GM12878 (cell line): ENCODE measurements at regions not wholly inside any gene's neighbourhood (a gene's known extent, or its start where the extent isn't known, plus 50 kb on each side); places are given as distances from the start of the nearest gene placed in this dataset.

Experiments
- ATAC-seq: fragments of 200-7000 bp; cut with Tn5 transposase; 3 replicates; pipeline ENCODE4 v1.9.1; 2020; ENCODE audit warnings: mild to moderate bottlenecking, moderate library complexity
- BruUV-seq: library from RNA; stranded (reverse); fragments of 400-500 nt; replicated peaks from 2 replicates; lab custom pipeline; 2021; lab: Mats Ljungman, UMichigan
- CTCF ChIA-PET: fragments of 300-600 bp; sonication (Branson Sonifier 250); formaldehyde crosslinking; extraction: SDS; loops from one replicate; lab custom pipeline; 2021; ENCODE audit warnings: inconsistent platforms; lab: Yijun Ruan, JAX
- POLR2A ChIA-PET: fragments of 350-600 bp; formaldehyde crosslinking; extraction: SDS; loops from one replicate; lab custom pipeline; 2021; ENCODE audit warnings: inconsistent platforms; lab: Charles Lee
- RAD21 ChIA-PET: fragments of 300-600 bp; sonication (Branson Sonifier 250); formaldehyde crosslinking; loops from one replicate; lab custom pipeline; 2023; ENCODE audit warnings: antibody characterized with exemption; ENCODE audit not compliant: unreplicated experiment; lab: Charles Lee
- SMC1A ChIA-PET: fragments of 300-600 bp; sonication (Branson Sonifier 250); formaldehyde crosslinking; loops from one replicate; lab custom pipeline; 2023; ENCODE audit not compliant: unreplicated experiment, uncharacterized antibody; lab: Charles Lee
- DNase-seq: peaks from one replicate; pipeline ENCODE4 v3.0.0-alpha.2; 2011; ENCODE audit warnings: low read depth, low spot score
- FAIRE-seq: peaks from 3 replicates; lab custom pipeline; 2011; peaks lifted over from hg19 to GRCh38; lab: Jason Lieb, UNC
- H2AFZ ChIP-seq: 2 replicates; pipeline ENCODE4 v1.6.0; 2011; ENCODE audit warnings: low read depth, low read length, control low read depth; ENCODE audit not compliant: control insufficient read depth
- H3K27ac ChIP-seq: 2 replicates; pipeline ENCODE4 v1.5.1; 2011; ENCODE audit warnings: control low read depth; ENCODE audit not compliant: control insufficient read depth, insufficient read depth
- H3K27me3 ChIP-seq, 2 experiments: replicated peaks in 1 of 2; 2 replicates each; pipeline versions ENCODE4 v1.6.0 to v1.6.1; 2011; ENCODE audit warnings: low read length in 1 of 2; ENCODE audit not compliant: control insufficient read depth in 2 of 2, insufficient read depth in 2 of 2
- H3K36me3 ChIP-seq, 2 experiments: 2 replicates each; pipeline ENCODE4 v1.5.1; 2011; ENCODE audit warnings: low read length in 1 of 2; ENCODE audit not compliant: control insufficient read depth in 2 of 2, insufficient read depth in 2 of 2
- H3K4me1 ChIP-seq: 2 replicates; pipeline ENCODE4 v1.6.1; 2011; ENCODE audit warnings: mild to moderate bottlenecking, low read length, moderate library complexity, mixed read lengths; ENCODE audit not compliant: control insufficient read depth, insufficient read depth
- H3K4me2 ChIP-seq: 2 replicates; pipeline ENCODE4 v1.6.0; 2011; ENCODE audit warnings: control low read depth; ENCODE audit not compliant: control insufficient read depth, insufficient read depth
- H3K4me3 ChIP-seq: fragments of 200-600 bp; sonication (generic); 2 replicates; pipeline ENCODE4 v1.5.1; 2016
- H3K79me2 ChIP-seq: 2 replicates; pipeline ENCODE4 v1.6.0; 2011; ENCODE audit warnings: low read length; ENCODE audit not compliant: control insufficient read depth, insufficient read depth
- H3K9ac ChIP-seq: 2 replicates; pipeline ENCODE4 v1.8.0; 2011; ENCODE audit warnings: low read length, control low read depth, mixed read lengths; ENCODE audit not compliant: control insufficient read depth, insufficient read depth
- H3K9me3 ChIP-seq: replicated peaks from 3 replicates; pipeline ENCODE4 v1.5.1; 2011; ENCODE audit warnings: mild to moderate bottlenecking, low read length; ENCODE audit not compliant: control insufficient read depth, insufficient read depth
- H4K20me1 ChIP-seq: 2 replicates; pipeline ENCODE4 v1.6.0; 2011; ENCODE audit not compliant: control insufficient read depth, insufficient read depth
- EED ChIP-seq: sonication (generic); IDR thresholded peaks from 2 replicates; pipeline ENCODE4 v1.6.1; 2016; ENCODE audit warnings: antibody characterized with exemption, low read depth
- NFXL1 ChIP-seq: fragments of 450-650 bp; IDR thresholded peaks from 2 replicates; pipeline ENCODE4 v1.6.1; 2017; ENCODE audit warnings: antibody characterized with exemption, mild to moderate bottlenecking, borderline replicate concordance
- RCOR1 ChIP-seq: conservative IDR thresholded peaks from 2 replicates; pipeline ENCODE4 v1.6.1; 2012; ENCODE audit warnings: low read depth, low read length, improper control_type of control experiment
- RUNX3 ChIP-seq: IDR thresholded peaks from 2 replicates; pipeline ENCODE4 v1.6.1; 2012; ENCODE audit warnings: low read length, inconsistent platforms
- SRF ChIP-seq, 2 experiments: IDR thresholded peaks; 2 replicates each; pipeline ENCODE4 v1.6.1; 2011; ENCODE audit warnings: low read depth in 2 of 2, low read length in 2 of 2, mild to moderate bottlenecking in 1 of 2, moderate library complexity in 1 of 2
- STAT1 ChIP-seq: fragments of 450-650 bp; conservative IDR thresholded peaks from 2 replicates; pipeline ENCODE4 v1.6.1; 2014; ENCODE audit warnings: antibody characterized with exemption, mild to moderate bottlenecking
- TBL1XR1 ChIP-seq: IDR thresholded peaks from 2 replicates; pipeline ENCODE4 v1.6.1; 2012; ENCODE audit warnings: low read depth, low read length, improper control_type of control experiment
- TCF12 ChIP-seq: IDR thresholded peaks from 2 replicates; pipeline ENCODE4 v1.6.1; 2011; ENCODE audit warnings: low read depth, mild to moderate bottlenecking, low read length
- ZBED1 ChIP-seq: IDR thresholded peaks from 2 replicates; pipeline ENCODE4 v1.6.1; 2016; ENCODE audit warnings: borderline replicate concordance
- ZNF217 ChIP-seq: fragments of 450-650 bp; IDR thresholded peaks from 2 replicates; pipeline ENCODE4 v1.6.1; 2017; ENCODE audit warnings: antibody characterized with exemption, mild to moderate bottlenecking
- WGBS: methylation state at CpG from one replicate; pipeline ENCODE4 v1.1.6; 2016; ENCODE audit warnings: low lambda C conversion rate; ENCODE audit not compliant: insufficient replicate concordance, insufficient coverage; ENCODE audit errors: missing lambda C conversion rate; 5-methylcytosine and 5-hydroxymethylcytosine counted together
- in situ Hi-C: fragments of 300-500 bp; cut with MboI; formaldehyde crosslinking; loops from 9 replicates; pipeline ENCODE4 v1.14.3; 2018; ENCODE audit warnings: mixed read lengths
- intact Hi-C: fragments of 100-400 bp; cut with micrococcal nuclease; formaldehyde crosslinking; loops from one replicate; pipeline ENCODE4 v1.14.2; 2022; ENCODE audit not compliant: unreplicated experiment
- TF ChIP-seq, protein P1 (sequence below): fragments of 450-650 bp; IDR thresholded peaks from 2 replicates; pipeline ENCODE4 v1.6.1; 2017; ENCODE audit warnings: borderline replicate concordance
- TF ChIP-seq, protein P2 (sequence below): fragments of 450-650 bp; IDR thresholded peaks from 2 replicates; pipeline ENCODE4 v1.6.1; 2018; ENCODE audit warnings: borderline replicate concordance, mild to moderate bottlenecking; ENCODE audit not compliant: partially characterized antibody

DNA sequence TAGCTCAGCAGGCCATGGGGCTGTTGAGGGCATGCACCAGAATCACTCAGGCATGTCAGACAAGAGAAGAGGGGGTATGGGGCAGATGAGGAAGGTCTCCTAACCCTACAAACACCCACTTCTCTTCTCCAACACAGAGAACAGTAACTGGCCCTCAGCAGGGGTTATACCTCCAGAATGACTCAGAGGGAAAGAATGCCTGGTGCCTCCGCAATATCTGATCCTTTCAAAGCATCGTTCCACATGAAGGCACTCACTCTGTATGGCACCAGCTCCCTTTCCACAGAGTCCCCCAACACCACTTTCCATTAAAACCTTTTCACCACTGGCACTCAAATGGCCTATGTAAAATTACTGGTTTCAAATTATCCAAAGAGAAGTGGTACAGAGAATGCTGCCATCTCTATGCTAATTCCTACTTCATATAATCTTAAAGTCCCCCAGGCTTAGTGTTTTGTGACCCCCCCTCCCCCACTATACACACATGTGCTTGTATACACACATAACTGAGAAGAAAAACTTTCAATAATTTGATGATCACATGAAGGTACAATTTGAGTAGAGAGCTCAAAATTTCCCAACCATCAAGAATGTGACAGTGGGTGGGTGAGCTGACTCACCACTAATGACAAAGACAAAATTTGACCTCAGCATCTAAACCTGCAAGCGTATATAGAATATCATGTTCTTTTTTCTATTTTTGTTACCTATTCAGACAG is 91.5 kb downstream of the SIPA1L2 start:
- intact Hi-C loops = no loop called here
- Histone ChIP-seq H4K20me1 (no peaks in the 10 kb centered on the region), H3K27me3 (no peaks in the 10 kb centered on the region; a peak in 2 of 4 replicates), H3K36me3 (no peaks in the 10 kb centered on the region), H3K4me3 (no peak overlapping the region), H3K27ac (no peak overlapping the region), H3K79me2 (no peaks in the 10 kb centered on the region), H3K4me1 (no peaks in the 10 kb centered on the region)
- ChIA-PET POLR2A (no interaction called here), SMC1A (no interaction called here), RAD21 (no interaction called here)
- FAIRE-seq (no peak), DNase-seq (no peak), ATAC-seq (no peak; the same call in 2 of the 3 replicates)
- no peak for TF ChIP-seq TBL1XR1
- no peak for TF ChIP-seq EED
- TF ChIP-seq RUNX3 = no peak
- TF ChIP-seq STAT1 = no peak
- TF ChIP-seq, all 136 proteins: peak for 0
- CTCF ChIA-PET = no interaction called here
- no peak overlapping the region for H3K4me2 ChIP-seq
- WGBS = 6% methylated on average over 3 of the region's 3 CpGs
- no peaks in the 10 kb centered on the region for H3K9me3 ChIP-seq
- in situ Hi-C loops = no loop called here
- H2AFZ ChIP-seq = no peak overlapping the region
- no TSS peak for BruUV-seq
- no peak overlapping the region for H3K9ac ChIP-seq

DNA sequence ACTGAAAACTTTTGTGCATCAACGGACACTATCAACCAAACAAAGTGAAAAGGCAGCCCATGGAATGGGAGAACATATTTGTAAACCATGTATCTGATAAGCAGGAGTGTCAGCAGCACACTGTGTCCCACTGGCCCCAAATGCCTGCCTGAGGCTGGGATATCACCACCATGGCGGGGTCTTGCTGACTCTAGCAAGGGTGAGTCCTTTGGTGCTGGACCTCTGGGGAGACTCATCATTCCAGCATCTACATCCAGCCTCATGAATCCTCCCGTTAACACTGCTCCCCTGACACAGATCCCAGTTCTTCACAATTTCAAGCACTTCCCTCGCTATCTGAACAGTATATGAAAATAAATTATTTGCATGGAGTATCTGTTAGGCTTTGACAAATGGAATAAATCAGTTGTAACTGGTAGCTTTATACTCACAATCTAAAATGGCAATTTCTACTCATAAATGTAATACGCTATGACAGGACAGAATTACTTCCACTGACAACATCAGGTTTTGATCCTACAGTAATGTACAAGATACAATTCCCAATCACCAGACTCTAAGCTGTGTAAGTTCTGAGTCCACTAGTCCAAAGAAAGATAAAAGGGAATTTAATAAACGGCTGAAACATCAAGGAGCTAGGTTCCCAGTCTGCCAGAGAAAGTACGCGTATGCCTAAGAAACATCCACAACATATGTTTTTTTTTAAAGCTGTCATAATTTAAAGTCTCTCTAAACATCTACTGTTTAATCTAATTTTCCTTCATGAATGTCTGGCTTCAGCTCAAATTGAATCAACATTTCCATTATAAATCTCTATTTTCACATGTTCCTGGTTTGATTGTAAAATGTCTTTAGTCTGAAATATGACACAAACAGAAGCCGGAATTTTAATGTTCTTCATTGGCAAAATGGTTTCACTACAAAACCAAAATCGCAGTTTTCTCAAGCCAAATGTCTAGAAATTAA is 95.1 kb downstream of the SIPA1L2 start:
- intact Hi-C loops = no loop called here
- ATAC-seq (no peak), DNase-seq (no peak), FAIRE-seq (no peak)
- Histone ChIP-seq H3K27ac (no peak overlapping the region), H3K79me2 (no peaks in the 10 kb centered on the region), H3K9me3 (no peaks in the 10 kb centered on the region), H4K20me1 (no peaks in the 10 kb centered on the region), H3K4me2 (no peak overlapping the region), H3K27me3 (no peaks in the 10 kb centered on the region; a peak in 2 of 4 replicates), H3K4me3 (no peak overlapping the region), H2AFZ (no peak overlapping the region), H3K36me3 (no peaks in the 10 kb centered on the region), H3K9ac (no peak overlapping the region), H3K4me1 (no peaks in the 10 kb centered on the region)
- BruUV-seq = no TSS peak
- TF ChIP-seq ZNF217 = no peak
- TF ChIP-seq NFXL1 = no peak
- TF ChIP-seq, protein P1, sequence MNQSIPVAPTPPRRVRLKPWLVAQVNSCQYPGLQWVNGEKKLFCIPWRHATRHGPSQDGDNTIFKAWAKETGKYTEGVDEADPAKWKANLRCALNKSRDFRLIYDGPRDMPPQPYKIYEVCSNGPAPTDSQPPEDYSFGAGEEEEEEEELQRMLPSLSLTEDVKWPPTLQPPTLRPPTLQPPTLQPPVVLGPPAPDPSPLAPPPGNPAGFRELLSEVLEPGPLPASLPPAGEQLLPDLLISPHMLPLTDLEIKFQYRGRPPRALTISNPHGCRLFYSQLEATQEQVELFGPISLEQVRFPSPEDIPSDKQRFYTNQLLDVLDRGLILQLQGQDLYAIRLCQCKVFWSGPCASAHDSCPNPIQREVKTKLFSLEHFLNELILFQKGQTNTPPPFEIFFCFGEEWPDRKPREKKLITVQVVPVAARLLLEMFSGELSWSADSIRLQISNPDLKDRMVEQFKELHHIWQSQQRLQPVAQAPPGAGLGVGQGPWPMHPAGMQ = no peak
- TF ChIP-seq RCOR1 = no peak
- TF ChIP-seq TCF12 = no peak
- no peak for TF ChIP-seq SRF (IDR thresholded peaks at IDR 0.05; ENCODE audit: low read depth in 2 of 2, low read length in 2 of 2)
- TF ChIP-seq, protein P2, sequence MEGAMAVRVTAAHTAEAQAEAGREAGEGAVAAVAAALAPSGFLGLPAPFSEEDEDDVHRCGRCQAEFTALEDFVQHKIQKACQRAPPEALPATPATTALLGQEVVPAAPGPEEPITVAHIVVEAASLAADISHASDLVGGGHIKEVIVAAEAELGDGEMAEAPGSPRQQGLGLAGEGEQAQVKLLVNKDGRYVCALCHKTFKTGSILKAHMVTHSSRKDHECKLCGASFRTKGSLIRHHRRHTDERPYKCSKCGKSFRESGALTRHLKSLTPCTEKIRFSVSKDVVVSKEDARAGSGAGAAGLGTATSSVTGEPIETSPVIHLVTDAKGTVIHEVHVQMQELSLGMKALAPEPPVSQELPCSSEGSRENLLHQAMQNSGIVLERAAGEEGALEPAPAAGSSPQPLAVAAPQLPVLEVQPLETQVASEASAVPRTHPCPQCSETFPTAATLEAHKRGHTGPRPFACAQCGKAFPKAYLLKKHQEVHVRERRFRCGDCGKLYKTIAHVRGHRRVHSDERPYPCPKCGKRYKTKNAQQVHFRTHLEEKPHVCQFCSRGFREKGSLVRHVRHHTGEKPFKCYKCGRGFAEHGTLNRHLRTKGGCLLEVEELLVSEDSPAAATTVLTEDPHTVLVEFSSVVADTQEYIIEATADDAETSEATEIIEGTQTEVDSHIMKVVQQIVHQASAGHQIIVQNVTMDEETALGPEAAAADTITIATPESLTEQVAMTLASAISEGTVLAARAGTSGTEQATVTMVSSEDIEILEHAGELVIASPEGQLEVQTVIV = no peak
- no peak for TF ChIP-seq ZBED1
- ChIA-PET SMC1A (no interaction called here), POLR2A (no interaction called here), RAD21 (no interaction called here), CTCF (no interaction called here)
- in situ Hi-C loops = no loop called here
- WGBS = 47% methylated on average over 10 of the region's 10 CpGs
